NCI-H2029 treated with DMSO at 0.1 percent for 48 hours (cell line): ENCODE measurements at regions not wholly inside any gene's neighbourhood (a gene's known extent, or its start where the extent isn't known, plus 50 kb on each side); places are given as distances from the start of the nearest gene placed in this dataset.

Source experiments
- DNase-seq: peaks from one replicate; lab custom pipeline; 2025; lab: John Stamatoyannopoulos, UW

- DNase-seq: no peak
Observed at GRCh38 chr1:244347942-244348341, 103.8 kb downstream of the ADSS2 start.

GRCh38 chr1:244349103-244349531, 102.6 kb downstream of the ADSS2 start:
- no peak for DNase-seq

- no peak for DNase-seq
Observed at GRCh38 chr1:244349581-244350001, 102.1 kb downstream of the ADSS2 start.

GRCh38 chr1:244350027-244350426, 101.7 kb downstream of the ADSS2 start:
- no peak for DNase-seq

GRCh38 chr1:244352156-244352830, 99.4 kb downstream of the ADSS2 start:
- no peak for DNase-seq

- no peak for DNase-seq
Observed at GRCh38 chr1:244353551-244354091, 98.1 kb downstream of the ADSS2 start.

- DNase-seq: no peak
Observed at GRCh38 chr1:244354810-244355278, 96.9 kb downstream of the ADSS2 start.

- DNase-seq: no peak
Observed at GRCh38 chr1:244356376-244356775, 95.3 kb downstream of the ADSS2 start.
